ENCODE measurements at regions not wholly inside any gene's neighbourhood (a gene's known extent, or its start where the extent isn't known, plus 50 kb on each side); places are given as distances from the start of the nearest gene placed in this dataset.

- no peak for TF ChIP-seq CTCF (IDR thresholded peaks at IDR 0.05; ENCODE audit: low read length, missing control alignments)
- H3K4me3 ChIP-seq (replicated peaks; ENCODE audit: low read depth, low read length) = no peak overlapping the region
- DNase-seq (ENCODE audit: low read depth) = peak; percentile 20
Measured at GRCh38 chr4:54585321-54586000, 72.3 kb upstream of the KIT start.

GRCh38 chr4:54586320-54586955 is 71.3 kb upstream of the KIT start:
- no peak for TF ChIP-seq CTCF (IDR thresholded peaks at IDR 0.05; ENCODE audit: low read length, missing control alignments)

GRCh38 chr4:54587107-54587891 is 70.5 kb upstream of the KIT start:
- no peak overlapping the region for H3K4me3 ChIP-seq (replicated peaks; ENCODE audit: low read depth, low read length)
- no peak for DNase-seq (ENCODE audit: low read depth)
- no peak for TF ChIP-seq CTCF (IDR thresholded peaks at IDR 0.05; ENCODE audit: low read length, missing control alignments)

More at GRCh38 chr4:54586320-54586955, 71.3 kb upstream of the KIT start:
- peak; percentile 8 for DNase-seq (ENCODE audit: low read depth)
- no peak overlapping the region for H3K4me3 ChIP-seq (replicated peaks; ENCODE audit: low read depth, low read length)

- DNase-seq (ENCODE audit: low read depth) = peak; percentile 8
- TF ChIP-seq CTCF (IDR thresholded peaks at IDR 0.05; ENCODE audit: low read length, missing control alignments) = no peak
- H3K4me3 ChIP-seq (replicated peaks; ENCODE audit: low read depth, low read length) = no peak overlapping the region
Measured at GRCh38 chr4:54588404-54588803, 69.4 kb upstream of the KIT start.

GRCh38 chr4:54589586-54589985 is 68.2 kb upstream of the KIT start:
- no peak overlapping the region for H3K4me3 ChIP-seq (replicated peaks; ENCODE audit: low read depth, low read length)
- TF ChIP-seq CTCF (IDR thresholded peaks at IDR 0.05; ENCODE audit: low read length, missing control alignments) = no peak
- no peak for DNase-seq (ENCODE audit: low read depth)

GRCh38 chr4:54593795-54594322 is 63.9 kb upstream of the KIT start:
- no peak overlapping the region for H3K4me3 ChIP-seq (replicated peaks; ENCODE audit: low read depth, low read length)
- TF ChIP-seq CTCF (IDR thresholded peaks at IDR 0.05; ENCODE audit: low read length, missing control alignments) = no peak
- no peak for DNase-seq (ENCODE audit: low read depth)

Data from fibroblast of pulmonary artery (primary cell).